ENCODE measurements at regions not wholly inside any gene's neighbourhood (a gene's known extent, or its start where the extent isn't known, plus 50 kb on each side); places are given as distances from the start of the nearest gene placed in this dataset.

DNA sequence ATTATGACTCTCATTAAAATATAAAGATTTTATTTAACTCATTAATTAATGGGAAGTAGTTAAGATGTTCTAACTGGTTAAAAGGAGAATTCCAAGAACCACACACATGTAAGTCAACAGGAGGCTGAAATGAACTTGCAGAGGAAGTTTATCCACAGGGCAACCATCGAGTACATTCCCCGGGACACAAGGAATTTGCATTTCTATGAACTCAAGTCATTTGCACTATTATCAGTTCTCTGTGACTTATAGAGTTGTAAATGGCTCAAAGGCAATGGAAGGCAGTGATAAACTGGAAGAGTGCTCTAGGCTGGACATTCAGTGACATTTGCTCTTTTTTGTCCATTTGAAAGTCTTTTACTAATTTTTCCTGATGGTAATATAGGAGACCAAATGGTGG is 97.4 kb downstream of the SNX5 start:
- TF ChIP-seq, protein P1, sequence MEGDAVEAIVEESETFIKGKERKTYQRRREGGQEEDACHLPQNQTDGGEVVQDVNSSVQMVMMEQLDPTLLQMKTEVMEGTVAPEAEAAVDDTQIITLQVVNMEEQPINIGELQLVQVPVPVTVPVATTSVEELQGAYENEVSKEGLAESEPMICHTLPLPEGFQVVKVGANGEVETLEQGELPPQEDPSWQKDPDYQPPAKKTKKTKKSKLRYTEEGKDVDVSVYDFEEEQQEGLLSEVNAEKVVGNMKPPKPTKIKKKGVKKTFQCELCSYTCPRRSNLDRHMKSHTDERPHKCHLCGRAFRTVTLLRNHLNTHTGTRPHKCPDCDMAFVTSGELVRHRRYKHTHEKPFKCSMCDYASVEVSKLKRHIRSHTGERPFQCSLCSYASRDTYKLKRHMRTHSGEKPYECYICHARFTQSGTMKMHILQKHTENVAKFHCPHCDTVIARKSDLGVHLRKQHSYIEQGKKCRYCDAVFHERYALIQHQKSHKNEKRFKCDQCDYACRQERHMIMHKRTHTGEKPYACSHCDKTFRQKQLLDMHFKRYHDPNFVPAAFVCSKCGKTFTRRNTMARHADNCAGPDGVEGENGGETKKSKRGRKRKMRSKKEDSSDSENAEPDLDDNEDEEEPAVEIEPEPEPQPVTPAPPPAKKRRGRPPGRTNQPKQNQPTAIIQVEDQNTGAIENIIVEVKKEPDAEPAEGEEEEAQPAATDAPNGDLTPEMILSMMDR (IDR thresholded peaks at IDR 0.05) = no peak
- no peak for TF ChIP-seq POLR2A (IDR thresholded peaks at IDR 0.05)

Data from testis (tissue), 2 donors.